Fibroblast of pulmonary artery (primary cell): ENCODE measurements at regions not wholly inside any gene's neighbourhood (a gene's known extent, or its start where the extent isn't known, plus 50 kb on each side); places are given as distances from the start of the nearest gene placed in this dataset.

Experiments used
- DNase-seq: peaks from one replicate; pipeline ENCODE4 v3.0.0-alpha.2; 2010; ENCODE audit warnings: low read depth
- H3K4me3 ChIP-seq: replicated peaks from 2 replicates; pipeline ENCODE4 v1.5.1; 2011; ENCODE audit warnings: low read depth, mild to moderate bottlenecking, control low read depth, low read length, moderate library complexity
- TF ChIP-seq, protein P1 (sequence below): IDR thresholded peaks from 2 replicates; pipeline ENCODE4 v1.5.1; 2011; ENCODE audit warnings: mild to moderate bottlenecking, control low read depth, low read length, inconsistent platforms; ENCODE audit errors: missing control alignments

DNA sequence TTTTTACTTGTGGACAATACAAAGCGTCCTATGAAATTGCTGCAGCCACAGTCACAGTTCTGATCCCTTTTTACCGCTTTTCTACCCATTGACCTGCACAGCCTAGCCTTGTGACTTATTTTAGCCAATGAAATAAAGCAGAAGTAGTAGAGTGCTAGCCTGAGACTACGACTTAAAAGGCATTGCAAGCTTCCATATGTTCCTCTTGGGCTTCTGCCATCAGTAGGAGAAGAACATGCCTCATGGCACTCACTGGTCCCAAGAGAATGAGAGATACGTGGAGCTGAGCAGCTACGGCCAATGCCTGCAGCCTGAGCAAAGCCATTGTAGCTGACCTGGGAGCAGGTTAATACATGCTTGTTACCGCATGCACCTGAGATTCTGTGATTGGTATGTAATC, 416.6 kb upstream of the CLINT1 start:
- no peak for DNase-seq
- TF ChIP-seq, protein P1, sequence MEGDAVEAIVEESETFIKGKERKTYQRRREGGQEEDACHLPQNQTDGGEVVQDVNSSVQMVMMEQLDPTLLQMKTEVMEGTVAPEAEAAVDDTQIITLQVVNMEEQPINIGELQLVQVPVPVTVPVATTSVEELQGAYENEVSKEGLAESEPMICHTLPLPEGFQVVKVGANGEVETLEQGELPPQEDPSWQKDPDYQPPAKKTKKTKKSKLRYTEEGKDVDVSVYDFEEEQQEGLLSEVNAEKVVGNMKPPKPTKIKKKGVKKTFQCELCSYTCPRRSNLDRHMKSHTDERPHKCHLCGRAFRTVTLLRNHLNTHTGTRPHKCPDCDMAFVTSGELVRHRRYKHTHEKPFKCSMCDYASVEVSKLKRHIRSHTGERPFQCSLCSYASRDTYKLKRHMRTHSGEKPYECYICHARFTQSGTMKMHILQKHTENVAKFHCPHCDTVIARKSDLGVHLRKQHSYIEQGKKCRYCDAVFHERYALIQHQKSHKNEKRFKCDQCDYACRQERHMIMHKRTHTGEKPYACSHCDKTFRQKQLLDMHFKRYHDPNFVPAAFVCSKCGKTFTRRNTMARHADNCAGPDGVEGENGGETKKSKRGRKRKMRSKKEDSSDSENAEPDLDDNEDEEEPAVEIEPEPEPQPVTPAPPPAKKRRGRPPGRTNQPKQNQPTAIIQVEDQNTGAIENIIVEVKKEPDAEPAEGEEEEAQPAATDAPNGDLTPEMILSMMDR = no peak
- no peak overlapping the region for H3K4me3 ChIP-seq

DNA sequence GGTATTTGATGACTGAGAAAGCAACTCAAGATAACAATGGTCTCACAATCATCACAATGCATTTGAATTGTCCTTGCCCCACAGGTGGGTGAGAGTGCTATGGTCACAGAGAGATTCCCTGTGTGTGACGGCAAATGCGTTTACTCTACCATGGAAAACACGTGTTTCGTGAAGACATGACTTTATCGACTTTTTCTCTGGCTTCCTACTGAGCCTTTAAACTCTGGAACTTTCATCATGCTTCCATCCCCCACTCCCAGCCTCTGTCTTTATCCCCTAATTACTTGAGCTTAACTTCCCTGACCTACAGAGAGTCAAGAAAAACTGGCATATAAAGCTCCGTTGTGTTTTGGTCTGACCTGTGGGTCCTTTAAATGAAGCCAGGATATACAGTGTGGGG, 414.1 kb upstream of the CLINT1 start:
- no peak for DNase-seq
- H3K4me3 ChIP-seq = no peak overlapping the region
- TF ChIP-seq, protein P1 = no peak

DNA sequence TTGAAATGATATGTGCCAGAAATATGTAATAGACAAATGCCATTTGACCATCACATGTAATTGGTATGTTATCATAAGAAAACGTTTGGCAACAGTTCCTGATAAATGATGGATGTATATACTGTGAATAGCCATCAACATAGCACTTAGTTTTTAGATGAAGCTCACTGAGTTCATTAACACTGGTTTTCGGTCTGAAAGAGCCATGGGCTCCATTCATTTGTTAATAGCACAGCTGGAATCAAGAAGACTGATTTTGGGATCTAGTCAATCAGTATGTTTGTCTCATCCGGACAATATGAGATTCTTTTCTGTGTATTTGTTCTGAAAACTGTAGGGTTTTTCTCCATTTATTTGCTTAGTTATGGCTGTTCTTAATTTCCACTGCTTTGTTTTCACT, 413.5 kb upstream of the CLINT1 start:
- H3K4me3 ChIP-seq = no peak overlapping the region
- TF ChIP-seq, protein P1 = no peak
- DNase-seq = no peak

DNA sequence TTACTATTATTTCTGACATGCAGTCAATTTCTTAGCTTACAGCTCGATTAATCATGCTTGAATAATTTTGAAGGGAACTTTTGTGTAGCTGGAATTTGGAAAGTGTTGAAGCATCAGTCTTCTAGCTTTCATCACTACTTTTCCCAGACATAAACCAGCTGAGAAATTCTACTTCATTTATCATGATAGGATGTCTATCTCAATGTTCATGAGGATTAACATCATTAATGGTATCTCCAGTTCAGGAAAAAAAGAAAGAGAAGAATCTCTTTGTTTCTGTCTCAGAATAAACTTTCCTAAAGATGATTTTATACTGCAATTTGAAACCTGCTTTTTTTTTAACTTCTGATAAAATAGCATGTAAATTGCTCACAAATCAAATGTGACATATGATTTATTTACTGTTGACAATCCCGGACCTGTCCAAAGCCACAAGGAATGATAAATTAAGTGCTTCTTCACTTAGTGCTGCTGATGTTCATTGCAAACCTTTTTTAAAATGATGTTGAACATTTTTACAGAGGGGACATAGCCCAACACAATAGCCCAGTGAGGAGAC, 412.1 kb upstream of the CLINT1 start:
- TF ChIP-seq, protein P1 = no peak
- H3K4me3 ChIP-seq = no peak overlapping the region
- DNase-seq = no peak

DNA sequence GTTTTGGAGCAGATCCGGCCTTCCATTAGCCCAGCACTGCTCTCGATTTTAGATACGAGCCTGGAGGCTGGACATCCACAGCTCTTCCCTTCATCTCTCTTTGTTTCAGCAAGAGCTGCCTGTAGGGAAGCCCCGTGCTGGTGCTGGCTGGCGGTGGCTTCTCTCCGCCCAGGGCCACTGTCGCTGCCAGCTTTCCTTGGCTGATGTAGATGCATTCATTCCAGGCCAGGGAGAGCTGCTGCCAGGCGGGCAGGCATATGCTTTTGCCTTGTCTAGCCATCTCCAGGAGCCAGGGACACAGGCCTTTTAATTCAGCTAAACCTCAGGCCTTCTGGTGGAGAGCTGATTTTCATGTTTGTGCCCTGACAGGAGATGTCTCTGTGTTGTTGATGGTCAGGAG, 409.3 kb upstream of the CLINT1 start:
- H3K4me3 ChIP-seq = no peak overlapping the region
- no peak for DNase-seq
- TF ChIP-seq, protein P1 = no peak

DNA sequence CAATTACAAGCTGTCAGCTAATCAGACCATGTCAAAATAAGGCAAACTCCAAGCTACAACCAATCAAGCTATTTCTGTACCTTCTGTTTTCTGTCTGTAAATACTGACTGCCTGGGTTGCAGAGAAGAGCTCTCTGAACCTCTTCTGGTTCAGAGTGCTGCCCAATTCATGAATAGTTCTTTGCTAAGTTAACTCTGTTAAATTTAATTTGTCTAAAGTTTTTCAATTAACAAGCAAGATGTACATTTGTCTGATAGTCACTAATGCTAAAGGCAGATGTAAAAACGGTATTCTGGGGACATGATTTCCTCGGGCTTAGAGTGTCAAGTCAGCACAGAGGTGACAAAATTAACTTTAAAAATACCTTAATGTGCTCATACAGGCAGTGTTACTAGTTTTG, 408.3 kb upstream of the CLINT1 start:
- TF ChIP-seq, protein P1 = no peak
- no peak for DNase-seq
- H3K4me3 ChIP-seq = no peak overlapping the region

DNA sequence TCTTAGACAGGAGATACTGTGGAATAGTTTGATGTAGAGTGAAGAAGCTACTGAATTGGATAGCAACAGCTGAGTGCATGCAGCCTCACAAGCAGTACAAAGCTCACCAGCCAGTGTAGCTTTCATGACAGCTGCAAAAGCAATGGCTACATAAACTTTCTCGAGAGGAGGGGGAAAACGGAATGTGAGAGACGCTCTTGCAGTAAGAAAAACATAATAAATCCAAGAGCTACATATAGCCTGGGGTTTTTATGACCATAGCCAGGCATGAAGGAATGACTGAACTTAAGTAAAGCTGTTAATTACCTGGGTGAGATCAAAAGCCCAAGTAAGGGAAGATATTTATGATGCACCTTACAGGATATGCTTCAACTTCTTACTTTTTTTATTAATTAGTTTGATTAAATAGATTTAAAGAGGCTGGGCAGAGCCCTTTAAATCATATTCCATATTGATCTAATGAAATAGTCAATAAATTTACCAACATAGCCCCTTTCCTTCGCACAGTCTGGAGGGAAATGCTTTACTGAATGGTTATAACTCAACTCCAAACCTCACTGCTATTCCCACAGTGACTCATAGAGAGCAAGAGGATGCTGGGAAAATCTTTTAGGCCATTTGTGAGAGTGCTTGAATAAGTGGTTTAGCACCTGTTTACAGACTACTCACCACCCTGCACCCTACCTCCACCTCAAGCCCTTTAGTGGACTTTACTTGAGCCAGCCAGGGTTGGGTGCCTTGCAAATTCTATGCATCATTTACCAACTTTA, 407.2 kb upstream of the CLINT1 start:
- no peak for DNase-seq
- no peak overlapping the region for H3K4me3 ChIP-seq
- TF ChIP-seq, protein P1 = no peak
